HG03039 (cell line): ENCODE measurements at regions not wholly inside any gene's neighbourhood (a gene's known extent, or its start where the extent isn't known, plus 50 kb on each side); places are given as distances from the start of the nearest gene placed in this dataset.

Source experiments
- ATAC-seq: cut with Tn5 transposase; IDR thresholded peaks from one replicate; pipeline ENCODE4 v1.9.1; 2021; ENCODE audit warnings: mild to moderate bottlenecking, moderate library complexity; ENCODE audit not compliant: unreplicated experiment

- no peak for ATAC-seq
Measured at GRCh38 chr11:16448123-16448717, 91.9 kb upstream of the SOX6 start.

GRCh38 chr11:16441461-16441860, 85.1 kb upstream of the SOX6 start:
- no peak for ATAC-seq

- no peak for ATAC-seq
Measured at GRCh38 chr11:16440136-16440535, 83.8 kb upstream of the SOX6 start.

- no peak for ATAC-seq
Measured at GRCh38 chr11:16434036-16434435, 77.7 kb upstream of the SOX6 start.

GRCh38 chr11:16430674-16431073, 74.3 kb upstream of the SOX6 start:
- ATAC-seq, result no peak

GRCh38 chr11:16421826-16422225, 65.5 kb upstream of the SOX6 start:
- ATAC-seq, result no peak

GRCh38 chr11:16418428-16419097, 62.2 kb upstream of the SOX6 start:
- ATAC-seq, result no peak

- ATAC-seq, result no peak
Measured at GRCh38 chr11:16412525-16413172, 56.3 kb upstream of the SOX6 start.

- ATAC-seq, result no peak
Measured at GRCh38 chr11:16410479-16410878, 54.1 kb upstream of the SOX6 start.

GRCh38 chr11:16408619-16409018, 52.3 kb upstream of the SOX6 start:
- ATAC-seq, result no peak

- no peak for ATAC-seq
Measured at GRCh38 chr11:16406226-16406625, 49.9 kb upstream of the SOX6 start.
